ENCODE measurements at regions not wholly inside any gene's neighbourhood (a gene's known extent, or its start where the extent isn't known, plus 50 kb on each side); places are given as distances from the start of the nearest gene placed in this dataset.
"Not testable (repeated sequence)": the region's sequence is repeated elsewhere in the genome, so short reads cannot be mapped to it uniquely, and the experiment has no call there.

- H3K4me1 Mint-ChIP-seq, result no peaks in the 10 kb centered on the region
These were observed 164.3 kb upstream of the CXCR4 start for GRCh38 chr2:136282251-136282650.

GRCh38 chr2:136281281-136282114, 163.5 kb upstream of the CXCR4 start:
- Mint-ChIP-seq H3K27ac (no peak overlapping the region), H3K4me1 (no peaks in the 10 kb centered on the region), H3K27me3 (ENCODE audit: low read depth) (peaks cover 15% of the 10 kb centered on the region), H3K36me3 (ENCODE audit: low read depth) (no peaks in the 10 kb centered on the region), H3K4me3 (no peak overlapping the region), H3K9me3 (no peaks in the 10 kb centered on the region)
- no peak for TF ChIP-seq CTCF (IDR thresholded peaks at IDR 0.05; ENCODE audit: unreplicated experiment in 3 of 3)

More at GRCh38 chr2:136282251-136282650, 164.3 kb upstream of the CXCR4 start:
- Mint-ChIP-seq H3K27ac (no peak overlapping the region), H3K36me3 (ENCODE audit: low read depth) (no peaks in the 10 kb centered on the region), H3K4me3 (no peak overlapping the region), H3K9me3 (no peaks in the 10 kb centered on the region), H3K27me3 (ENCODE audit: low read depth) (peaks cover 15% of the 10 kb centered on the region)
- TF ChIP-seq CTCF (IDR thresholded peaks at IDR 0.05; ENCODE audit: unreplicated experiment in 3 of 3), result no peak

- peaks cover 27% of the 10 kb centered on the region for H3K36me3 Mint-ChIP-seq (ENCODE audit: low read depth)
- not testable (repeated sequence) for H3K27me3 Mint-ChIP-seq (ENCODE audit: low read depth); H3K4me1 Mint-ChIP-seq; H3K4me3 Mint-ChIP-seq; H3K27ac Mint-ChIP-seq
- peaks cover 54% of the 10 kb centered on the region for H3K9me3 Mint-ChIP-seq
These were observed 148.4 kb upstream of the CXCR4 start for GRCh38 chr2:136266346-136266745.

- H3K4me3 Mint-ChIP-seq, result no peak overlapping the region
- H3K27me3 Mint-ChIP-seq (ENCODE audit: low read depth), result peaks cover 10% of the 10 kb centered on the region
- no peak overlapping the region for H3K27ac Mint-ChIP-seq
- H3K36me3 Mint-ChIP-seq (ENCODE audit: low read depth), result peaks cover 13% of the 10 kb centered on the region
- peaks cover 20% of the 10 kb centered on the region for H3K4me1 Mint-ChIP-seq
- H3K9me3 Mint-ChIP-seq, result peaks cover 23% of the 10 kb centered on the region
- TF ChIP-seq CTCF (IDR thresholded peaks at IDR 0.05; ENCODE audit: unreplicated experiment in 3 of 3), result no peak
These were observed 141.6 kb upstream of the CXCR4 start for GRCh38 chr2:136259551-136259950.

- Mint-ChIP-seq H3K27ac (peak overlapping the region in 2 of 3 experiments; percentile 12 to 14), H3K36me3 (ENCODE audit: low read depth) (no peaks in the 10 kb centered on the region), H3K4me1 (peaks cover 20% of the 10 kb centered on the region), H3K4me3 (no peak overlapping the region), H3K27me3 (ENCODE audit: low read depth) (peaks cover 10% of the 10 kb centered on the region), H3K9me3 (peaks cover 10% of the 10 kb centered on the region)
- no peak for TF ChIP-seq CTCF (IDR thresholded peaks at IDR 0.05; ENCODE audit: unreplicated experiment in 3 of 3)
These were observed 139.9 kb upstream of the CXCR4 start for GRCh38 chr2:136257893-136258292.

- TF ChIP-seq CTCF (IDR thresholded peaks at IDR 0.05; ENCODE audit: unreplicated experiment in 3 of 3), result no peak
- Mint-ChIP-seq H3K9me3 (peaks cover 2% of the 10 kb centered on the region), H3K27me3 (ENCODE audit: low read depth) (peaks cover 10% of the 10 kb centered on the region), H3K4me3 (no peak overlapping the region), H3K27ac (no peak overlapping the region), H3K36me3 (ENCODE audit: low read depth) (no peaks in the 10 kb centered on the region), H3K4me1 (peaks cover 33% of the 10 kb centered on the region)
These were observed 137.9 kb upstream of the CXCR4 start for GRCh38 chr2:136255648-136256461.

Measured in nephron (organoid).